ENCODE measurements at regions not wholly inside any gene's neighbourhood (a gene's known extent, or its start where the extent isn't known, plus 50 kb on each side); places are given as distances from the start of the nearest gene placed in this dataset.
A peak's percentile ranks its signal among the peaks of the same experiment; 100 is the strongest.

GRCh38 chr14:65237023-65237814 lies 134.9 kb upstream of the MAX start:
- peaks cover 20% of the 10 kb centered on the region for H3K9me1 ChIP-seq (ENCODE audit: insufficient read depth, low read length)
- no peak overlapping the region for H3K9ac ChIP-seq (ENCODE audit: low read depth, low read length)
- dilution Hi-C loops (cut with HindIII; ENCODE audit: low sequenced_read_pairs, unreplicated experiment), result no loop called here
- H2AFZ ChIP-seq (replicated peaks; ENCODE audit: low read length, poor library complexity), result peak overlapping the region; percentile 62
- H4K8ac ChIP-seq (ENCODE audit: low read depth in 2 of 2, low read length in 2 of 2), result peak overlapping the region in 1 of 2 experiments; percentile 83; a peak in 3 of 4 replicates
- ChIA-PET CTCF (interaction anchor here (1.5 kb wide), 1 partner anchor 13 kb away, joined by 4 read pairs; no protein-coding TSS in a partner anchor), POLR2A (ENCODE audit: unreplicated experiment) (no interaction called here)
- peaks cover 24% of the 10 kb centered on the region for H3K4me1 ChIP-seq (ENCODE audit: control insufficient read depth, insufficient read depth, low read length)
- peak overlapping the region; percentile 95 for H2BK120ac ChIP-seq (ENCODE audit: low read depth, low read length)
- peak overlapping the region; percentile 80 for H4K91ac ChIP-seq (ENCODE audit: insufficient read depth, low read depth, low read length)
- peak overlapping the region; percentile 94 for H2AK5ac ChIP-seq (ENCODE audit: low read depth, low read length)
- peak overlapping the region; percentile 64 for H4K5ac ChIP-seq (ENCODE audit: low read depth, low read length)
- no peaks in the 10 kb centered on the region for H4K20me1 ChIP-seq (ENCODE audit: insufficient read depth, low read length)
- intact Hi-C loops (cut with micrococcal nuclease), result no loop called here
- H3K18ac ChIP-seq (ENCODE audit: low read depth, low read length), result peak overlapping the region; percentile 73
- H2AK9ac ChIP-seq (replicated peaks; ENCODE audit: low read depth, low read length, poor library complexity), result peak overlapping the region; percentile 53
- H3K14ac ChIP-seq (replicated peaks; ENCODE audit: low read depth, low read length), result peak overlapping the region; percentile 82
- no peaks in the 10 kb centered on the region for H3K9me3 ChIP-seq (ENCODE audit: control insufficient read depth, insufficient read depth, low read length)
- no peaks in the 10 kb centered on the region for H3K27me3 ChIP-seq (ENCODE audit: control insufficient read depth, insufficient read depth, low read length)
- H3K56ac ChIP-seq (ENCODE audit: extremely low read depth, insufficient read depth, low read length), result no peak overlapping the region
- H3K4me3 ChIP-seq (ENCODE audit: insufficient read depth, low read depth, low read length), result no peak overlapping the region
- peak overlapping the region; percentile 91 for H3K4ac ChIP-seq (ENCODE audit: low read depth, low read length)
- no peaks in the 10 kb centered on the region for H3K36me3 ChIP-seq (ENCODE audit: control insufficient read depth, insufficient read depth, low read length)
- no TSS peak for BruUV-seq (replicated peaks)
- peak overlapping the region; percentile 95 for H2BK20ac ChIP-seq (ENCODE audit: low read depth, low read length)
- H3K23ac ChIP-seq (ENCODE audit: low read depth, low read length), result peak overlapping the region; percentile 83; the same call in 1 of the 2 replicates
- H3K79me1 ChIP-seq (ENCODE audit: low read depth in 1 of 2, low read length in 2 of 2), result no peaks in the 10 kb centered on the region
- peak overlapping the region; percentile 23; the same call in 1 of the 2 replicates for H3K27ac ChIP-seq (ENCODE audit: insufficient read depth, low read length)
- no peak overlapping the region; the same call in 1 of the 2 replicates for H3K4me2 ChIP-seq (ENCODE audit: low read depth, low read length)
- in situ Hi-C loops (cut with MboI; ENCODE audit: low sequenced_read_pairs), result no loop called here
- no peak for TF ChIP-seq RAD21 (IDR thresholded peaks at IDR 0.05; ENCODE audit: low read length)
- TF ChIP-seq BHLHE40 (IDR thresholded peaks at IDR 0.05; ENCODE audit: low read depth, low read length), result peak; percentile 60
- TF ChIP-seq RCOR1 (IDR thresholded peaks at IDR 0.05; ENCODE audit: insufficient replicate concordance, low read length), result no peak
- no peak for TF ChIP-seq MXI1 (IDR thresholded peaks at IDR 0.05; ENCODE audit: borderline replicate concordance, low read depth, low read length)
- TF ChIP-seq CEBPB (IDR thresholded peaks at IDR 0.05; ENCODE audit: low read depth, low read length), result peak; percentile 64
- no peak for TF ChIP-seq CTCF (conservative IDR thresholded peaks at IDR 0.05; ENCODE audit: low read depth, low read length)
- H2BK15ac ChIP-seq (ENCODE audit: low read depth, low read length), result peak overlapping the region; percentile 59; the same call in 2 of the 3 replicates
- 57% methylated on average over 2 of the region's 5 CpGs; no CpG with 5 or more reads in 1 of the 2 experiments for WGBS, 2 experiments (ENCODE audit: extremely low coverage in 2 of 2, insufficient read length in 1 of 2)
- peak; percentile 50 for ATAC-seq (ENCODE audit: low read depth)
- peak; percentile 49 for DNase-seq
- peak overlapping the region; percentile 46 for H2BK5ac ChIP-seq (ENCODE audit: low read depth, low read length, poor library complexity, severe bottlenecking)

Data from IMR-90 (cell line).